ENCODE measurements at regions not wholly inside any gene's neighbourhood (a gene's known extent, or its start where the extent isn't known, plus 50 kb on each side); places are given as distances from the start of the nearest gene placed in this dataset.

GRCh38 chr3:116776880-116777785 is 67.6 kb downstream of the TUSC7 start:
- TF ChIP-seq CTCF (IDR thresholded peaks at IDR 0.05 in 8 of 11, conservative IDR thresholded peaks at IDR 0.05 in 3 of 11) = no peak
- no peak for TF ChIP-seq POLR2A (IDR thresholded peaks at IDR 0.05)
- TF ChIP-seq POLR2AphosphoS5 (IDR thresholded peaks at IDR 0.05) = no peak

Data from spleen (tissue), 7 donors.